HepG2 (cell line): ENCODE measurements at regions not wholly inside any gene's neighbourhood (a gene's known extent, or its start where the extent isn't known, plus 50 kb on each side); places are given as distances from the start of the nearest gene placed in this dataset.

Source experiments
- CEBPB ChIP-seq: IDR thresholded peaks from 2 replicates; pipeline ENCODE4 v1.6.1; 2011; ENCODE audit warnings: low read depth, low read length, improper control_type of control experiment, borderline replicate concordance
- FOXO1 ChIP-seq: sonication (generic); formaldehyde crosslinking; IDR thresholded peaks from 2 replicates; pipeline ENCODE4 v1.4.0; 2020; ENCODE audit warnings: missing genetic modification reagents
- MLLT10 ChIP-seq: sonication (generic); formaldehyde crosslinking; IDR thresholded peaks from 2 replicates; pipeline ENCODE4 v1.4.0; 2020; ENCODE audit warnings: missing genetic modification reagents
- NFIC ChIP-seq: IDR thresholded peaks from 2 replicates; pipeline ENCODE4 v1.6.1; 2012; ENCODE audit warnings: mild to moderate bottlenecking, low read length, inconsistent platforms
- REL ChIP-seq: sonication (generic); formaldehyde crosslinking; conservative IDR thresholded peaks from 2 replicates; pipeline ENCODE4 v1.8.0; 2022; ENCODE audit warnings: mild to moderate bottlenecking, missing genetic modification reagents, moderate library complexity
- SETDB1 ChIP-seq: sonication (generic); formaldehyde crosslinking; IDR thresholded peaks from 2 replicates; pipeline ENCODE4 v1.5.1; 2020; ENCODE audit warnings: missing genetic modification reagents, mild to moderate bottlenecking, borderline replicate concordance
- SKI ChIP-seq: fragments of 450-650 bp; IDR thresholded peaks from one replicate; pipeline ENCODE4 v1.6.1; 2018; ENCODE audit warnings: mild to moderate bottlenecking; ENCODE audit not compliant: partially characterized antibody
- THAP11 ChIP-seq: IDR thresholded peaks from 2 replicates; pipeline ENCODE4 v1.6.1; 2016; ENCODE audit warnings: missing biosample characterization, missing genetic modification reagents
- ZMYM3 ChIP-seq: sonication (generic); formaldehyde crosslinking; IDR thresholded peaks from 2 replicates; pipeline ENCODE4 v1.5.1; 2020; ENCODE audit warnings: mild to moderate bottlenecking, missing genetic modification reagents
- ZMYM4 ChIP-seq: sonication (generic); formaldehyde crosslinking; IDR thresholded peaks from 2 replicates; pipeline ENCODE4 v1.8.1; 2023; ENCODE audit warnings: mild to moderate bottlenecking, missing genetic modification reagents
- ZNF431 ChIP-seq: sonication (generic); formaldehyde crosslinking; IDR thresholded peaks from 2 replicates; pipeline ENCODE4 v1.9.0; 2022; ENCODE audit warnings: missing genetic modification reagents, low read depth, mild to moderate bottlenecking, borderline replicate concordance
- TF ChIP-seq, protein P1 (sequence below): sonication (generic); formaldehyde crosslinking; IDR thresholded peaks from 2 replicates; pipeline ENCODE4 v1.4.0; 2020; ENCODE audit warnings: missing genetic modification reagents, mild to moderate bottlenecking, borderline replicate concordance
- TF ChIP-seq, protein P2 (sequence below): sonication (generic); formaldehyde crosslinking; conservative IDR thresholded peaks from 2 replicates; pipeline ENCODE4 v1.4.0; 2020; ENCODE audit warnings: mild to moderate bottlenecking, missing genetic modification reagents, moderate library complexity
- TF ChIP-seq, protein P3 (sequence below): sonication (generic); formaldehyde crosslinking; IDR thresholded peaks from 2 replicates; pipeline ENCODE4 v1.5.0; 2020; ENCODE audit warnings: mild to moderate bottlenecking, missing genetic modification reagents, borderline replicate concordance
- TF ChIP-seq, protein P4 (sequence below): sonication (generic); formaldehyde crosslinking; IDR thresholded peaks from 2 replicates; pipeline ENCODE4 v1.4.0; 2020; ENCODE audit warnings: missing genetic modification reagents, low read depth, mild to moderate bottlenecking, borderline replicate concordance
- TF ChIP-seq, protein P5 (sequence below): sonication (generic); formaldehyde crosslinking; IDR thresholded peaks from 2 replicates; pipeline ENCODE4 v1.5.0; 2020; ENCODE audit warnings: missing genetic modification reagents, mild to moderate bottlenecking, borderline replicate concordance

DNA sequence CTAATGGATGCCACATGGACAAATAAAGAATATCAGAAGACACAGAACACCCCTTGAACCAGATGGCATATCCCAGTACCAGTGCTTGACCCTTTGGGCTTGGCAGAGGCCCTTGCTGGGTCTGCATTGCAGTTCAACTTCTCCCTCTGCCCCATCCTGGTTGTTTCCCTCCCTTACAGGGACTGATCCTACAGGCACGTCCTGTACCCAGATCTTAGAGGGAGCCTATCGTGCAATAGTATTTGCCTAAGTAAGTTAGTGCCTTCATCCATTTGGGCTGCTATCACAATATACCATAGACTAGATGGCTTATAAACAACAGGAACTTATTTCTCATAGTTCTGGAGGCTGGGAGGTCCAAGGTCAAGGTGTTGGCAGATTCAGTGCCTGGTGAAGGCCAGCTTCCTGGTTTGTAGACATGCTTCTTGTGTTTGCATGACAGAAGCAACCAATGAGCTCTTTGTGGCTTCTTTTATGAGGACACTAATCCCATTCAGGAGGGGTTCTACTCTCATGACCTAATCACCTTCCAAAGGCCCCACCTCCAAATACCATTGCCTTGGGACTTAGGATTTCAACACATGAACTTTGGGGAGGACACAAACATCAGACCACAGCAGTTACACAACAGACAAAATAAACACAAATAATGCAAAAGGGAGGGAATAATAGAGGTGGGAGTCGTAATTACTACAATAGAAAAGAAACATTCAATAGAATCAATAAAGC, 146.5 kb upstream of the MSX1 start (continued):
- TF ChIP-seq, protein P1, sequence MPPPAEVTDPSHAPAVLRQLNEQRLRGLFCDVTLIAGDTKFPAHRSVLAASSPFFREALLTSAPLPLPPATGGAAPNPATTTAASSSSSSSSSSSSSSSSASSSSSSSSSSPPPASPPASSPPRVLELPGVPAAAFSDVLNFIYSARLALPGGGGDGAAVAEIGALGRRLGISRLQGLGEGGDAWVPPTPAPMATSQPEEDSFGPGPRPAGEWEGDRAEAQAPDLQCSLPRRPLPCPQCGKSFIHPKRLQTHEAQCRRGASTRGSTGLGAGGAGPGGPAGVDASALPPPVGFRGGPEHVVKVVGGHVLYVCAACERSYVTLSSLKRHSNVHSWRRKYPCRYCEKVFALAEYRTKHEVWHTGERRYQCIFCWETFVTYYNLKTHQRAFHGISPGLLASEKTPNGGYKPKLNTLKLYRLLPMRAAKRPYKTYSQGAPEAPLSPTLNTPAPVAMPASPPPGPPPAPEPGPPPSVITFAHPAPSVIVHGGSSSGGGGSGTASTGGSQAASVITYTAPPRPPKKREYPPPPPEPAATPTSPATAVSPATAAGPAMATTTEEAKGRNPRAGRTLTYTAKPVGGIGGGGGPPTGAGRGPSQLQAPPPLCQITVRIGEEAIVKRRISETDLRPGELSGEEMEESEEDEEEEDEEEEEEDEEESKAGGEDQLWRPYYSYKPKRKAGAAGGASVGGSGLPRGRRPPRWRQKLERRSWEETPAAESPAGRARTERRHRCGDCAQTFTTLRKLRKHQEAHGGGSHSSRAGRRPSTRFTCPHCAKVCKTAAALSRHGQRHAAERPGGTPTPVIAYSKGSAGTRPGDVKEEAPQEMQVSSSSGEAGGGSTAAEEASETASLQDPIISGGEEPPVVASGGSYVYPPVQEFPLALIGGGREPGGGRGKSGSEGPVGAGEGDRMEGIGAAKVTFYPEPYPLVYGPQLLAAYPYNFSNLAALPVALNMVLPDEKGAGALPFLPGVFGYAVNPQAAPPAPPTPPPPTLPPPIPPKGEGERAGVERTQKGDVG (CRISPR knock-in tag) = no peak
- peak; percentile 85 for TF ChIP-seq ZMYM4
- TF ChIP-seq REL (CRISPR knock-in tag) = no peak
- TF ChIP-seq, protein P2, sequence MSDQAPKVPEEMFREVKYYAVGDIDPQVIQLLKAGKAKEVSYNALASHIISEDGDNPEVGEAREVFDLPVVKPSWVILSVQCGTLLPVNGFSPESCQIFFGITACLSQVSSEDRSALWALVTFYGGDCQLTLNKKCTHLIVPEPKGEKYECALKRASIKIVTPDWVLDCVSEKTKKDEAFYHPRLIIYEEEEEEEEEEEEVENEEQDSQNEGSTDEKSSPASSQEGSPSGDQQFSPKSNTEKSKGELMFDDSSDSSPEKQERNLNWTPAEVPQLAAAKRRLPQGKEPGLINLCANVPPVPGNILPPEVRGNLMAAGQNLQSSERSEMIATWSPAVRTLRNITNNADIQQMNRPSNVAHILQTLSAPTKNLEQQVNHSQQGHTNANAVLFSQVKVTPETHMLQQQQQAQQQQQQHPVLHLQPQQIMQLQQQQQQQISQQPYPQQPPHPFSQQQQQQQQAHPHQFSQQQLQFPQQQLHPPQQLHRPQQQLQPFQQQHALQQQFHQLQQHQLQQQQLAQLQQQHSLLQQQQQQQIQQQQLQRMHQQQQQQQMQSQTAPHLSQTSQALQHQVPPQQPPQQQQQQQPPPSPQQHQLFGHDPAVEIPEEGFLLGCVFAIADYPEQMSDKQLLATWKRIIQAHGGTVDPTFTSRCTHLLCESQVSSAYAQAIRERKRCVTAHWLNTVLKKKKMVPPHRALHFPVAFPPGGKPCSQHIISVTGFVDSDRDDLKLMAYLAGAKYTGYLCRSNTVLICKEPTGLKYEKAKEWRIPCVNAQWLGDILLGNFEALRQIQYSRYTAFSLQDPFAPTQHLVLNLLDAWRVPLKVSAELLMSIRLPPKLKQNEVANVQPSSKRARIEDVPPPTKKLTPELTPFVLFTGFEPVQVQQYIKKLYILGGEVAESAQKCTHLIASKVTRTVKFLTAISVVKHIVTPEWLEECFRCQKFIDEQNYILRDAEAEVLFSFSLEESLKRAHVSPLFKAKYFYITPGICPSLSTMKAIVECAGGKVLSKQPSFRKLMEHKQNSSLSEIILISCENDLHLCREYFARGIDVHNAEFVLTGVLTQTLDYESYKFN (CRISPR knock-in tag) = peak; percentile 77
- TF ChIP-seq, protein P3, sequence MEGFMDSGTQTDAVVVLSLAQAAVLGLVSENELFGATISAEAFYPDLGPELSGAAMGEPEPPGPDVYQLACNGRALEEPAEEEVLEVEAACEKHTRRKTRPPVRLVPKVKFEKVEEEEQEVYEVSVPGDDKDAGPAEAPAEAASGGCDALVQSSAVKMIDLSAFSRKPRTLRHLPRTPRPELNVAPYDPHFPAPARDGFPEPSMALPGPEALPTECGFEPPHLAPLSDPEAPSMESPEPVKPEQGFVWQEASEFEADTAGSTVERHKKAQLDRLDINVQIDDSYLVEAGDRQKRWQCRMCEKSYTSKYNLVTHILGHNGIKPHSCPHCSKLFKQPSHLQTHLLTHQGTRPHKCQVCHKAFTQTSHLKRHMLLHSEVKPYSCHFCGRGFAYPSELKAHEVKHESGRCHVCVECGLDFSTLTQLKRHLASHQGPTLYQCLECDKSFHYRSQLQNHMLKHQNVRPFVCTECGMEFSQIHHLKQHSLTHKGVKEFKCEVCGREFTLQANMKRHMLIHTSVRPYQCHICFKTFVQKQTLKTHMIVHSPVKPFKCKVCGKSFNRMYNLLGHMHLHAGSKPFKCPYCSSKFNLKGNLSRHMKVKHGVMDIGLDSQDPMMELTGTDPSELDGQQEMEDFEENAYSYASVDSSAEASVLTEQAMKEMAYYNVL (CRISPR knock-in tag) = peak; percentile 35; the same call in 1 of the 2 replicates
- peak; percentile 65 for TF ChIP-seq SKI
- no peak for TF ChIP-seq ZNF431 (CRISPR knock-in tag)
- peak; percentile 53; the same call in 1 of the 2 replicates for TF ChIP-seq NFIC
- TF ChIP-seq, protein P4, sequence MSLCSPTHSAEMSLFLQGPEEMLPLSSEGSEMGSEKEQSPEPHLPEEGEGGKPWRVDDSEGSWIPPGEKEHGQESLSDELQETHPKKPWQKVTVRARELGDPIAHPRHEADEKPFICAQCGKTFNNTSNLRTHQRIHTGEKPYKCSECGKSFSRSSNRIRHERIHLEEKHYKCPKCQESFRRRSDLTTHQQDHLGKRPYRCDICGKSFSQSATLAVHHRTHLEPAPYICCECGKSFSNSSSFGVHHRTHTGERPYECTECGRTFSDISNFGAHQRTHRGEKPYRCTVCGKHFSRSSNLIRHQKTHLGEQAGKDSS (CRISPR knock-in tag) = no peak
- TF ChIP-seq MLLT10 (CRISPR knock-in tag) = no peak
- TF ChIP-seq FOXO1 (CRISPR knock-in tag) = peak; percentile 84; the same call in 1 of the 2 replicates
- TF ChIP-seq THAP11 = peak; percentile 65; the same call in 1 of the 2 replicates
- TF ChIP-seq ZMYM3 (CRISPR knock-in tag) = 0 out of 2 replicates have a peak, but pooled peaks have one; percentile 13
- TF ChIP-seq SETDB1 (CRISPR knock-in tag) = no peak
- TF ChIP-seq, protein P5, sequence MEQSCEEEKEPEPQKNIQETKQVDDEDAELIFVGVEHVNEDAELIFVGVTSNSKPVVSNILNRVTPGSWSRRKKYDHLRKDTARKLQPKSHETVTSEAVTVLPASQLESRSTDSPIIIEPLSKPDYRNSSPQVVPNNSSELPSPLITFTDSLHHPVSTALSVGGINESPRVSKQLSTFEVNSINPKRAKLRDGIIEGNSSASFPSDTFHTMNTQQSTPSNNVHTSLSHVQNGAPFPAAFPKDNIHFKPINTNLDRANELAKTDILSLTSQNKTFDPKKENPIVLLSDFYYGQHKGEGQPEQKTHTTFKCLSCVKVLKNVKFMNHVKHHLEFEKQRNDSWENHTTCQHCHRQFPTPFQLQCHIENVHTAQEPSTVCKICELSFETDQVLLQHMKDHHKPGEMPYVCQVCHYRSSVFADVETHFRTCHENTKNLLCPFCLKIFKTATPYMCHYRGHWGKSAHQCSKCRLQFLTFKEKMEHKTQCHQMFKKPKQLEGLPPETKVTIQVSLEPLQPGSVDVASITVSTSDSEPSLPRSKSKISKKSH (CRISPR knock-in tag) = no peak
- peak; percentile 87 for TF ChIP-seq CEBPB
